HCT116 (cell line): ENCODE measurements at regions not wholly inside any gene's neighbourhood (a gene's known extent, or its start where the extent isn't known, plus 50 kb on each side); places are given as distances from the start of the nearest gene placed in this dataset.

Experiments used
- ATAC-seq: fragments of 200-7000 bp; cut with Tn5 transposase; 2 replicates; pipeline ENCODE4 v1.9.1; 2020; ENCODE audit warnings: mild to moderate bottlenecking, moderate library complexity
- BruUV-seq: library from RNA; stranded (reverse); fragments of 400-500 nt; replicated peaks from 2 replicates; lab custom pipeline; 2021; lab: Mats Ljungman, UMichigan
- CTCF ChIA-PET: fragments of 300-600 bp; sonication (Branson Sonifier 250); formaldehyde crosslinking; loops from one replicate; lab custom pipeline; 2021; ENCODE audit warnings: antibody characterized with exemption; lab: Charles Lee
- POLR2A ChIA-PET: fragments of 300-600, 350-600 bp; sonication (Branson Sonifier 250); formaldehyde crosslinking; loops from one replicate; lab custom pipeline; 2021; ENCODE audit warnings: antibody characterized with exemption; lab: Charles Lee
- RAD21 ChIA-PET, 2 experiments: fragments of 300-600 bp; sonication (Branson Sonifier 250); formaldehyde crosslinking; loops; one replicate each; lab custom pipeline; 2023; ENCODE audit warnings: low total read pairs in 2 of 2; ENCODE audit not compliant: uncharacterized antibody in 2 of 2, unreplicated experiment in 2 of 2, low non-redundant PET in 1 of 2; lab: Charles Lee
- DNase-seq: peaks from one replicate; pipeline ENCODE4 v3.0.0-alpha.2; 2010; ENCODE audit warnings: low read depth, low spot score
- H2AFZ ChIP-seq: fragments of 200-600 bp; shearing (Covaris generic), sonication (generic); 2 replicates; pipeline ENCODE4 v1.6.1; 2017; ENCODE audit warnings: low read depth, mixed run types, mixed read lengths, antibody characterized with exemption, low read length; ENCODE audit not compliant: poor library complexity, severe bottlenecking
- H3K27ac ChIP-seq: 2 replicates; pipeline ENCODE4 v1.5.1; 2012; ENCODE audit warnings: low read depth, low read length
- H3K27me3 ChIP-seq: fragments of 200-600 bp; sonication (generic); 2 replicates; pipeline ENCODE4 v1.6.1; 2016; ENCODE audit warnings: mixed run types, low read length, mixed read lengths; ENCODE audit not compliant: insufficient read depth
- H3K36me3 ChIP-seq, 2 experiments: fragments of 200-500 bp in 1 of 2; fragments of 200-600 bp in 1 of 2; sonication (Bioruptor generic) in 1 of 2; sonication (generic) in 1 of 2; 2 replicates each; pipeline versions ENCODE4 v1.5.1 to v1.6.1; 2014 to 2016; ENCODE audit warnings: low read length in 2 of 2, inconsistent platforms in 1 of 2, mixed read lengths in 1 of 2, mixed run types in 1 of 2; ENCODE audit not compliant: insufficient read depth in 2 of 2, control insufficient read depth in 1 of 2
- H3K4me1 ChIP-seq, 2 experiments: fragments of 200-600 bp in 1 of 2; sonication (generic) in 1 of 2; 2 replicates each; pipeline versions ENCODE4 v1.5.1 to v1.6.1; 2012 to 2017; ENCODE audit warnings: low read length in 2 of 2, inconsistent platforms in 1 of 2, mild to moderate bottlenecking in 1 of 2, mixed read lengths in 1 of 2, mixed run types in 1 of 2, moderate library complexity in 1 of 2; ENCODE audit not compliant: insufficient read depth in 2 of 2, control insufficient read depth in 1 of 2
- H3K4me2 ChIP-seq: fragments of 200-600 bp; sonication (generic); 2 replicates; pipeline ENCODE4 v1.6.1; 2017; ENCODE audit warnings: mixed run types, low read length, mixed read lengths
- H3K4me3 ChIP-seq, 2 experiments: fragments of 200-600 bp in 1 of 2; sonication (generic) in 1 of 2; replicated peaks in 1 of 2; 2 replicates each; pipeline ENCODE4 v1.5.1; 2011 to 2016; ENCODE audit warnings: low read length in 2 of 2, control low read depth in 1 of 2, low read depth in 1 of 2, mild to moderate bottlenecking in 1 of 2, mixed read lengths in 1 of 2, mixed run types in 1 of 2
- H3K79me2 ChIP-seq: fragments of 200-600 bp; sonication (generic); 2 replicates; pipeline ENCODE4 v1.6.1; 2017; ENCODE audit warnings: mild to moderate bottlenecking, mixed run types, low read length, moderate library complexity, mixed read lengths; ENCODE audit not compliant: insufficient read depth
- H3K9ac ChIP-seq: fragments of 200-600 bp; sonication (generic); 2 replicates; pipeline ENCODE4 v1.6.1; 2016; ENCODE audit warnings: low read length, mixed read lengths
- H3K9me2 ChIP-seq: fragments of 200-600 bp; sonication (generic), shearing (Covaris generic); 2 replicates; pipeline ENCODE4 v1.6.1; 2017; ENCODE audit warnings: mixed run types, mild to moderate bottlenecking, moderate library complexity; ENCODE audit not compliant: insufficient read depth
- H3K9me3 ChIP-seq, 2 experiments: fragments of 200-500 bp in 1 of 2; fragments of 200-600 bp in 1 of 2; sonication (Bioruptor generic) in 1 of 2; sonication (generic) in 1 of 2; 2 replicates each; pipeline ENCODE4 v1.6.1; 2014 to 2017; ENCODE audit warnings: low read length in 2 of 2, mixed read lengths in 2 of 2, inconsistent platforms in 1 of 2, low read depth in 1 of 2, mild to moderate bottlenecking in 1 of 2, mixed run types in 1 of 2, moderate library complexity in 1 of 2; ENCODE audit not compliant: control insufficient read depth in 1 of 2, insufficient read depth in 1 of 2
- H4K20me1 ChIP-seq: fragments of 200-600 bp; sonication (generic), shearing (Covaris generic); 2 replicates; pipeline ENCODE4 v1.6.1; 2017; ENCODE audit warnings: mixed run types, mild to moderate bottlenecking, moderate library complexity; ENCODE audit not compliant: insufficient read depth
- CEBPB ChIP-seq: IDR thresholded peaks from 2 replicates; pipeline ENCODE4 v1.6.1; 2012; ENCODE audit warnings: low read depth
- POLR2AphosphoS5 ChIP-seq: IDR thresholded peaks from 2 replicates; pipeline ENCODE4 v1.6.1; 2011; ENCODE audit warnings: mild to moderate bottlenecking, low read depth, low read length, moderate library complexity
- SP1 ChIP-seq: IDR thresholded peaks from 2 replicates; pipeline ENCODE4 v1.6.1; 2012; ENCODE audit warnings: low read depth
- SRF ChIP-seq: IDR thresholded peaks from 2 replicates; pipeline ENCODE4 v1.6.1; 2012; ENCODE audit warnings: low read depth
- TCF7L2 ChIP-seq: IDR thresholded peaks from 2 replicates; pipeline ENCODE4 v1.7.0; 2011; ENCODE audit warnings: borderline replicate concordance, inconsistent platforms; ENCODE audit not compliant: insufficient read depth, insufficient read length; ENCODE audit errors: extremely low read depth
- YY1 ChIP-seq: IDR thresholded peaks from 2 replicates; pipeline ENCODE4 v1.6.1; 2011; ENCODE audit warnings: low read length, low read depth, moderate library complexity, mild to moderate bottlenecking; ENCODE audit not compliant: insufficient replicate concordance; ENCODE audit errors: extremely low read depth
- intact Hi-C: fragments of 100-400 bp; cut with micrococcal nuclease; formaldehyde crosslinking; loops from 2 replicates; pipeline ENCODE4 v1.10.0; 2022
- TF ChIP-seq, protein P1 (sequence below): IDR thresholded peaks from 2 replicates; pipeline ENCODE4 v1.6.1; 2012

DNA sequence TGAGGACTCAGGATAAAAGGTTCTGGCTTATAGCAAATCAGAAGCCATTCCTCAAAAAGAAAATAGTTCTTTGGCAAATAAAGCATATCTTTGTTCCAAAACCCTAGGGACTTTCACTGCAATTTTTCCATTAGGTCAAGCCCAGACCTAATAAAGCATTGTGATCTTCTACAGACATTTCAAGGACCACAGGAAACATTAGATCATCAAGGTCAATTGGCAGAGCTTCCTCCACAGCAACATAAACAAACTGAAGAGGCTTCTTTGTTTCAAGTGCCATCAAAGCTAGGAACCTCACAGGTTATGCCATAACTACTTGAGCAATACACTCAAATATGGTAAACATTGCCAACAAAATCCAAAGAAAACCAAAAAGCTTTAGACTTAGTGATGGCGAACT, 144.9 kb downstream of the ANXA5 start:
- ChIA-PET CTCF (no interaction called here), POLR2A (no interaction called here), RAD21 (no interaction called here)
- Histone ChIP-seq H3K4me2 (no peak overlapping the region), H2AFZ (no peak overlapping the region), H4K20me1 (no peaks in the 10 kb centered on the region), H3K9ac (no peak overlapping the region), H3K27me3 (no peaks in the 10 kb centered on the region), H3K4me3 (no peak overlapping the region), H3K79me2 (no peaks in the 10 kb centered on the region), H3K9me2 (no peaks in the 10 kb centered on the region), H3K36me3 (no peaks in the 10 kb centered on the region), H3K4me1 (no peaks in the 10 kb centered on the region), H3K9me3 (no peaks in the 10 kb centered on the region), H3K27ac (no peak overlapping the region)
- DNase-seq (no peak), ATAC-seq (no peak)
- no TSS peak for BruUV-seq
- intact Hi-C loops = no loop called here
- no peak for TF ChIP-seq SRF
- no peak for TF ChIP-seq SP1
- TF ChIP-seq TCF7L2 = peak; percentile 83

GRCh38 chr4:121551271-121551670, 145.5 kb downstream of the ANXA5 start:
- no peak overlapping the region for H2AFZ ChIP-seq
- no peaks in the 10 kb centered on the region for H3K79me2 ChIP-seq
- H3K9me2 ChIP-seq = no peaks in the 10 kb centered on the region
- H3K9me3 ChIP-seq = no peaks in the 10 kb centered on the region
- ChIA-PET POLR2A (no interaction called here), RAD21 (no interaction called here), CTCF (no interaction called here)
- no peaks in the 10 kb centered on the region for H3K4me1 ChIP-seq
- no peak for ATAC-seq
- no peak overlapping the region for H3K4me3 ChIP-seq
- intact Hi-C loops = no loop called here
- TF ChIP-seq YY1 (no peak), CEBPB (no peak), POLR2AphosphoS5 (no peak)
- TF ChIP-seq, protein P1, sequence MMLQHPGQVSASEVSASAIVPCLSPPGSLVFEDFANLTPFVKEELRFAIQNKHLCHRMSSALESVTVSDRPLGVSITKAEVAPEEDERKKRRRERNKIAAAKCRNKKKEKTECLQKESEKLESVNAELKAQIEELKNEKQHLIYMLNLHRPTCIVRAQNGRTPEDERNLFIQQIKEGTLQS = no peak
- H3K4me2 ChIP-seq = no peak overlapping the region
- BruUV-seq = no TSS peak
- H4K20me1 ChIP-seq = no peaks in the 10 kb centered on the region
- no peaks in the 10 kb centered on the region for H3K36me3 ChIP-seq
- no peaks in the 10 kb centered on the region for H3K27me3 ChIP-seq
- no peak overlapping the region for H3K27ac ChIP-seq
- DNase-seq = no peak
- no peak overlapping the region for H3K9ac ChIP-seq
